GM12873 (cell line): ENCODE measurements at regions not wholly inside any gene's neighbourhood (a gene's known extent, or its start where the extent isn't known, plus 50 kb on each side); places are given as distances from the start of the nearest gene placed in this dataset.

Source experiments
- TF ChIP-seq, protein P1 (sequence below): IDR thresholded peaks from 2 replicates; pipeline ENCODE4 v1.5.1; 2012; ENCODE audit warnings: low read depth, mild to moderate bottlenecking, moderate library complexity, low read length, control low read depth; ENCODE audit not compliant: insufficient read depth; ENCODE audit errors: missing control alignments

DNA sequence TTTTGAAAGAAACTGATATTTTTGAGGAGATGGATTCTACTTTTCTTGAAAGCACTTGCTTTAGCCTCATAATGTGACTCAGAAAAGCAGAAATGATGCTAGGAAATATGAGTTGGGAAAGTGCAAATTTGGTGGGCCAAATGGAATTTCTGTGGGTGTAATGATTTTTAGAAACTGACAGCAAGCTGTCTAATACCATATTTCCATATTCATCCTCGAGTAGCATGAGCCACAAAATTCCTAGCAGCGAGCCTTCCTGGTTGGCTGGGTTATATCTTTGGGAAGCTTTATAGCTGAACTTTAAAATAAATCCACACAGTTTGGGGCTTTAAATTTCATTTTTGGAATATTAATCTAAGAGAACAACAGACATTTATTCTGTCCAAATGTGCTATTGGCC lies 190.0 kb downstream of the DSC3 start:
- TF ChIP-seq, protein P1, sequence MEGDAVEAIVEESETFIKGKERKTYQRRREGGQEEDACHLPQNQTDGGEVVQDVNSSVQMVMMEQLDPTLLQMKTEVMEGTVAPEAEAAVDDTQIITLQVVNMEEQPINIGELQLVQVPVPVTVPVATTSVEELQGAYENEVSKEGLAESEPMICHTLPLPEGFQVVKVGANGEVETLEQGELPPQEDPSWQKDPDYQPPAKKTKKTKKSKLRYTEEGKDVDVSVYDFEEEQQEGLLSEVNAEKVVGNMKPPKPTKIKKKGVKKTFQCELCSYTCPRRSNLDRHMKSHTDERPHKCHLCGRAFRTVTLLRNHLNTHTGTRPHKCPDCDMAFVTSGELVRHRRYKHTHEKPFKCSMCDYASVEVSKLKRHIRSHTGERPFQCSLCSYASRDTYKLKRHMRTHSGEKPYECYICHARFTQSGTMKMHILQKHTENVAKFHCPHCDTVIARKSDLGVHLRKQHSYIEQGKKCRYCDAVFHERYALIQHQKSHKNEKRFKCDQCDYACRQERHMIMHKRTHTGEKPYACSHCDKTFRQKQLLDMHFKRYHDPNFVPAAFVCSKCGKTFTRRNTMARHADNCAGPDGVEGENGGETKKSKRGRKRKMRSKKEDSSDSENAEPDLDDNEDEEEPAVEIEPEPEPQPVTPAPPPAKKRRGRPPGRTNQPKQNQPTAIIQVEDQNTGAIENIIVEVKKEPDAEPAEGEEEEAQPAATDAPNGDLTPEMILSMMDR, result no peak

DNA sequence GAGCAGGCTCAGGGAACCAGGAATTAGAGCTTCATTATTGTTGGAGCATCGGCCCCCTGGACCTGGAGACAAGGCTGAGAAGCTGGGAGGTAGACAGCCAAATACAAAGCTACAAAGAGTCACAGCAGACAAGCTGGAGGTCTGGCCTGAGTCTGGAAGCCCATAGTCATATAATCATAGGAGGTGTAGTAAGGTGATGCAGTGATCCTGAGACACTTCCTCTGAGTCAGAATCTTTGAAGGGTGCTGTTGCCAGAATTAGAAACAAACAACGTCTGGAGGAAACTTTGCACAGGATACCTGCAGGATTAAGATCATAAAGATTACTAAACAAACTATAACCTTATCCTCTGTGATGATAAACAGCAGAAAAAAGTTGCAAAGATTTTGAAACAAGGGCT lies 213.8 kb downstream of the DSC3 start:
- TF ChIP-seq, protein P1, result no peak

DNA sequence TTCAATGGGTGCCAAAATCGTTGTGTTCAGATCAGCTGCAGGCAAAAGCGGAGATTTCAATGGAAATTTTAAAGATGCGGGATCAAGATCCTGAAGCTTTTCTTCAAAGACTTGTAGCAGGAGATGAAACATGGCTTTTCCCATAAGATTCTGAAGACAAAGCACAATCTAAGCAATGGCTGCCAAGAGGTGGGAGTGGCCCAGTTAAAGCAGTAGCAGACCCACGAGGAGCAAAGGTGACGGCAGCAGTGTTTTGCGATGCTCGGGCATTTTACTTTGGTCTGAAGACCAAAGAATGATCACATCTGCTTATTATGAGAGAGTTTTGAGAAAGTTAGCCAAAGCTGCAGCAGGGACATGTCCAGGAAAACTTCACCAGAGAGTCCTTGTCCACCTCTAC lies 222.9 kb downstream of the DSC3 start:
- TF ChIP-seq, protein P1, result no peak

DNA sequence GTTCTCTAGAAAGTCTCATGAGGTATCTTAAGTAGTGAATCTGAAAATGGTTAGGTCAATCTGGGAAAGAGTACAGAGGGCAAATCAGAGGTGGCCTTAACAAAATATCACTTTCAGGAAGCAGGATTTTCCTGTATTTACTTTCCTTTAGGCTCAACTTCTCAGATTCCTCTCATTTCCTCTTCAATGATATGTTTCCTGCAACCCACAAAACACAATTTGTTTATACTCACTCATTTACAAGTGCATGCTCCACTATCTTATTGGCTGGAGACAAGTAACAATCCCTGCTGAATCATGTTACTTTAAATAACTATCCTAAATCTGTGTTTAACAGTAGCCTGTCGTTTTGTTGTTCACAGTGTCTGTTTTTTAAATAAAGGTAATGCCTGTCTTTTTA lies 228.1 kb downstream of the DSC3 start:
- TF ChIP-seq, protein P1, result no peak

DNA sequence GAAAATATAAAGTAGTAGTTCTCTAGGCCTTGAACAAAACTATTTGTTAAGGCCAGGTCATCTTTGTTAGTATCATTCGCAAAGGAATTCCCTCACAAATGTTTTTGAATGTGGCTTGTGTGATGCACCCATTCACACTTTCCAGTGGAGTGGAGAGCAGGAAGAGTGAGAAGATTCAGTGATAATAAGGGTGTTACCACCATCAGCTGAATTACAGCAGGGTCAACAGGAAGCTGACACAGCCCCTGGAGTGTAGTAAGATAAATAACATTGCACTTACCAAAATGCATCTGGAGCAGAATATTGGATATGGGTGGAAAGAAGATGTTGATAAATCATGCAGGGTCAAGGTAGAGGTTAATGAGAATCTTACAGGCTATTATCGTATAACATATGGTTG lies 231.0 kb downstream of the DSC3 start:
- TF ChIP-seq, protein P1, result no peak

DNA sequence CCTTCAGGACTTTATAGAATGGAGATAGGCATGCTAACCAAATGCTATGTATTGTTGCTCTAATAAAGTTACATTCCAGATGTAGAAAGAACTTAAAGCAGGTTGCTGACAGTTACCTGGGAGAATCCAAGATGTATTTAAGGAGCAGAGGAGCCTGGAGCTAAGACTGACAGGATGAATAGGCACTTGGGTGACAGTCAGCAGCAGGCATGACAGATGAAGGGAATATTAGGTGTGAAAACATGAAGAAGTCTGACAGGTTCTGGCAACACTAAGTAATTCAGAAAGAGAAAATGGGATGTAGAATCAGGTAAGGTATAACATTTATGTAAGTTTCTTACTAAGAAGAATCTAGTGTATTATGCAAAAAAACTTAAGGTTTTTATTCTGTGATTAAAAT lies 232.0 kb downstream of the DSC3 start:
- TF ChIP-seq, protein P1, result no peak

DNA sequence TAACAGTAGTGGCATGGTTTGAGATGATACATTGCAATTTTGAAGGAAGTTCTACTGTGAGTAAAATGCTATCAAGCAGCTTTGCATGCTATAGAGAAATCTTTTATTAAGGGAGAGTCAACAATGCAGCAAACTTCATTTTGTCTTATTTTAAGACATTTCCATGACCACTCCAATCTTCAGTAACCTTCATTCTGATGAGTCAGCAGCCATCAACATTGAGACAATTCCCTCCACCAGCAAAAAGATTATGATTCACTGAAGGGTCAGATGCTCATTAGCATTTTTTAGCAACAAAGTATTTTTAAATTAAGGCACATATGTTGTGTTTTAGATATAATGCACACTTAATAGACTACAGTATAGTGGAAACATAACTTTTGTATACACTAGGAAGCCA lies 235.7 kb downstream of the DSC3 start:
- TF ChIP-seq, protein P1, result no peak
